HepG2 (cell line): ENCODE measurements at regions not wholly inside any gene's neighbourhood (a gene's known extent, or its start where the extent isn't known, plus 50 kb on each side); places are given as distances from the start of the nearest gene placed in this dataset.

Experiments
- ATAC-seq: fragments of 200-7000 bp; cut with Tn5 transposase; 3 replicates; pipeline ENCODE4 v1.9.1; 2020; ENCODE audit warnings: mild to moderate bottlenecking, moderate library complexity
- BruUV-seq: library from RNA; stranded (reverse); fragments of 400-500 nt; replicated peaks from 2 replicates; lab custom pipeline; 2021; lab: Mats Ljungman, UMichigan
- CTCF ChIA-PET: fragments of 300-600 bp; formaldehyde crosslinking; extraction: SDS; loops from one replicate; lab custom pipeline; 2021; ENCODE audit warnings: low total read pairs, inconsistent platforms, low intra/inter-chr PET ratio; lab: Yijun Ruan, JAX
- POLR2A ChIA-PET: fragments of 350-600 bp; sonication (Branson Sonifier 250); formaldehyde crosslinking; loops from one replicate; lab custom pipeline; 2020; ENCODE audit warnings: antibody characterized with exemption, inconsistent platforms; lab: Yijun Ruan, JAX
- DNase-seq: peaks from one replicate; pipeline ENCODE4 v3.0.0-alpha.2; 2015; ENCODE audit warnings: low spot score
- FAIRE-seq: peaks from 3 replicates; lab custom pipeline; 2011; peaks lifted over from hg19 to GRCh38; lab: Jason Lieb, UNC
- H2AFZ ChIP-seq: one replicate; pipeline ENCODE4 v1.6.1; 2011; ENCODE audit warnings: low read length, inconsistent platforms
- H3K27ac ChIP-seq: fragments of 300-600 bp; 3 replicates; pipeline ENCODE4 v1.8.0; 2011; ENCODE audit warnings: mixed run types, mild to moderate bottlenecking, mixed read lengths, low read length, inconsistent platforms; ENCODE audit not compliant: insufficient read depth; ENCODE audit errors: extremely low read length
- H3K27me3 ChIP-seq, 2 experiments: fragments of 200-600 bp in 1 of 2; 2 replicates in 1 of 2; 3 replicates in 1 of 2; pipeline versions ENCODE4 v1.6.0 to v1.8.0; 2011; ENCODE audit warnings: low read length in 2 of 2, mild to moderate bottlenecking in 2 of 2, moderate library complexity in 2 of 2, inconsistent platforms in 1 of 2; ENCODE audit not compliant: insufficient read depth in 2 of 2, control insufficient read depth in 1 of 2
- H3K36me3 ChIP-seq, 2 experiments: fragments of 200-600 bp in 1 of 2; replicated peaks in 1 of 2; 2 replicates in 1 of 2; 3 replicates in 1 of 2; pipeline versions ENCODE4 v1.5.1 to v1.8.0; 2011; ENCODE audit warnings: low read length in 2 of 2, inconsistent platforms in 1 of 2; ENCODE audit not compliant: insufficient read depth in 2 of 2, control insufficient read depth in 1 of 2
- H3K4me1 ChIP-seq: 2 replicates; pipeline ENCODE4 v1.5.1; 2012; ENCODE audit warnings: low read length, inconsistent platforms; ENCODE audit not compliant: insufficient read depth
- H3K4me2 ChIP-seq: 2 replicates; pipeline ENCODE4 v1.6.0; 2011; ENCODE audit warnings: low read depth, low read length, inconsistent platforms
- H3K4me3 ChIP-seq, 3 experiments: fragments of 200-600 bp in 1 of 3; sonication (generic), shearing (Covaris generic) in 1 of 3; replicated peaks in 1 of 3; 2 replicates each; pipeline ENCODE4 v1.5.1; 2011 to 2016; ENCODE audit warnings: low read length in 3 of 3, inconsistent platforms in 2 of 3, low read depth in 2 of 3, mild to moderate bottlenecking in 2 of 3, control low read depth in 1 of 3, mixed read lengths in 1 of 3; ENCODE audit not compliant: insufficient read depth in 1 of 3
- H3K79me2 ChIP-seq: one replicate; pipeline ENCODE4 v1.6.1; 2011; ENCODE audit warnings: low read length, inconsistent platforms; ENCODE audit not compliant: insufficient read depth
- H3K9ac ChIP-seq: 2 replicates; pipeline ENCODE4 v1.6.0; 2011; ENCODE audit warnings: mild to moderate bottlenecking, low read depth, low read length, inconsistent platforms; ENCODE audit not compliant: insufficient read depth
- H3K9me3 ChIP-seq: 2 replicates; pipeline ENCODE4 v1.5.1; 2012; ENCODE audit warnings: mild to moderate bottlenecking, low read length
- H4K20me1 ChIP-seq: 2 replicates; pipeline ENCODE4 v1.6.0; 2011; ENCODE audit warnings: inconsistent platforms, mild to moderate bottlenecking, low read length, moderate library complexity; ENCODE audit not compliant: insufficient read depth
- BRD4 ChIP-seq: sonication (generic); formaldehyde crosslinking; IDR thresholded peaks from 2 replicates; pipeline ENCODE4 v1.4.0; 2020; ENCODE audit warnings: missing genetic modification reagents
- ELF4 ChIP-seq: sonication (generic); formaldehyde crosslinking; IDR thresholded peaks from 2 replicates; pipeline ENCODE4 v1.5.0; 2020; ENCODE audit warnings: missing genetic modification reagents, mild to moderate bottlenecking, moderate library complexity, borderline replicate concordance
- HNRNPLL ChIP-seq: fragments of 200-400 bp; formaldehyde crosslinking; IDR thresholded peaks from 2 replicates; pipeline ENCODE4 v1.6.1; 2017; ENCODE audit warnings: mild to moderate bottlenecking, low read depth, low read length; ENCODE audit not compliant: poor library complexity, severe bottlenecking
- ISX ChIP-seq: sonication (generic); formaldehyde crosslinking; conservative IDR thresholded peaks from 2 replicates; pipeline ENCODE4 v1.5.0; 2020; ENCODE audit warnings: missing genetic modification reagents
- MAZ ChIP-seq, 2 experiments: sonication (generic) in 1 of 2; formaldehyde crosslinking in 1 of 2; IDR thresholded peaks; 2 replicates each; pipeline versions ENCODE4 v1.5.0 to v1.6.1; 2012 to 2020; ENCODE audit warnings: low read depth in 2 of 2, mild to moderate bottlenecking in 2 of 2, borderline replicate concordance in 1 of 2, improper control_type of control experiment in 1 of 2, low read length in 1 of 2, missing genetic modification reagents in 1 of 2, moderate library complexity in 1 of 2
- REL ChIP-seq: sonication (generic); formaldehyde crosslinking; conservative IDR thresholded peaks from 2 replicates; pipeline ENCODE4 v1.8.0; 2022; ENCODE audit warnings: mild to moderate bottlenecking, missing genetic modification reagents, moderate library complexity
- SRSF1 ChIP-seq: fragments of 200-400 bp; formaldehyde crosslinking; optimal IDR thresholded peaks from 2 replicates; pipeline ENCODE3; 2017; ENCODE audit warnings: mild to moderate bottlenecking, low read depth, low read length, moderate library complexity
- TAF1 ChIP-seq: sonication (generic); formaldehyde crosslinking; IDR thresholded peaks from 2 replicates; pipeline ENCODE4 v1.4.0; 2020; ENCODE audit warnings: missing genetic modification reagents
- WIZ ChIP-seq: sonication (generic); formaldehyde crosslinking; IDR thresholded peaks from 2 replicates; pipeline ENCODE4 v1.5.1; 2020; ENCODE audit warnings: mild to moderate bottlenecking, missing genetic modification reagents
- ZNF180 ChIP-seq: sonication (generic); formaldehyde crosslinking; IDR thresholded peaks from 2 replicates; pipeline ENCODE4 v1.4.0; 2020; ENCODE audit warnings: low read depth, missing genetic modification reagents, borderline replicate concordance
- ZNF530 ChIP-seq: sonication (generic); formaldehyde crosslinking; IDR thresholded peaks from 2 replicates; pipeline ENCODE4 v1.5.0; 2020; ENCODE audit warnings: low read depth, mild to moderate bottlenecking, missing genetic modification reagents
- ZNF619 ChIP-seq: sonication (generic); formaldehyde crosslinking; IDR thresholded peaks from 2 replicates; pipeline ENCODE4 v1.4.0; 2020; ENCODE audit warnings: mild to moderate bottlenecking, missing genetic modification reagents
- ZNF713 ChIP-seq: sonication (generic); formaldehyde crosslinking; IDR thresholded peaks from 2 replicates; pipeline ENCODE4 v1.4.0; 2020; ENCODE audit warnings: mild to moderate bottlenecking, missing genetic modification reagents
- WGBS: methylation state at CpG from one replicate; pipeline ENCODE4 v1.1.6; 2017; ENCODE audit warnings: low lambda C conversion rate; 5-methylcytosine and 5-hydroxymethylcytosine counted together
- in situ Hi-C: cut with HindIII; loops from 2 replicates; pipeline ENCODE4 v1.10.0; 2017; ENCODE audit warnings: low pct_unique_long_range_greater_than_20kb; ENCODE audit not compliant: extremely low pct_ligation_motif_present
- intact Hi-C: fragments of 100-400 bp; cut with micrococcal nuclease; formaldehyde crosslinking; loops from one replicate; pipeline ENCODE4 v1.10.0; 2022; ENCODE audit not compliant: unreplicated experiment
- TF ChIP-seq, protein P1 (sequence below): sonication (generic); formaldehyde crosslinking; IDR thresholded peaks from 2 replicates; pipeline ENCODE4 v1.8.1; 2022; ENCODE audit warnings: mild to moderate bottlenecking, missing genetic modification reagents
- TF ChIP-seq, protein P2 (sequence below): IDR thresholded peaks from 2 replicates; pipeline ENCODE4 v1.6.1; 2016; ENCODE audit warnings: low read depth, control low read depth
- TF ChIP-seq, protein P3 (sequence below): sonication (generic); formaldehyde crosslinking; IDR thresholded peaks from 2 replicates; pipeline ENCODE4 v1.5.0; 2020; ENCODE audit warnings: missing genetic modification reagents
- TF ChIP-seq, protein P4 (sequence below): sonication (generic); formaldehyde crosslinking; IDR thresholded peaks from 2 replicates; pipeline ENCODE4 v1.4.0; 2020; ENCODE audit warnings: missing genetic modification reagents, borderline replicate concordance

DNA sequence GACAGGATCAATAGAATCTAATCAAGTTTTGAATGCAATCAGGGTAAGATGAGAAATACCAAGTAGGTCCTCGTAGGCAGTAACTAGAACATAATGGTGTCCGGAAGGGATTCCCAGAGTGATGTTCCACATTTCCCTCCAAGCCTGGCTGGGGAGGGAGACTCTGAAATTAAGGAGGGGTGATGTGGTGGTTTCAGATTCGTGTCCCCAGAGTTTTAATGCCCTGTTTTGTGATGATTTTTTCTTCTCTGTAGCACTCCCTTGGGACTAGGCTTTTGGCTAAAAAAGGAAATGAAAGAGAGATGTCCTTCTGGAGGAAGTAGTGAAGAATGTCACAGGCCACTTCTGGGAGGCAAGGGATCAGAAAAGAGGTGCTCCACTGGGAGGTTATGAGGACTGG lies 108.3 kb upstream of the CACNA2D3 start:
- ATAC-seq, result no peak

More for the DNA sequence above, 108.3 kb upstream of the CACNA2D3 start:
- TF ChIP-seq, protein P1, sequence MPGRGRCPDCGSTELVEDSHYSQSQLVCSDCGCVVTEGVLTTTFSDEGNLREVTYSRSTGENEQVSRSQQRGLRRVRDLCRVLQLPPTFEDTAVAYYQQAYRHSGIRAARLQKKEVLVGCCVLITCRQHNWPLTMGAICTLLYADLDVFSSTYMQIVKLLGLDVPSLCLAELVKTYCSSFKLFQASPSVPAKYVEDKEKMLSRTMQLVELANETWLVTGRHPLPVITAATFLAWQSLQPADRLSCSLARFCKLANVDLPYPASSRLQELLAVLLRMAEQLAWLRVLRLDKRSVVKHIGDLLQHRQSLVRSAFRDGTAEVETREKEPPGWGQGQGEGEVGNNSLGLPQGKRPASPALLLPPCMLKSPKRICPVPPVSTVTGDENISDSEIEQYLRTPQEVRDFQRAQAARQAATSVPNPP (CRISPR knock-in tag), result no peak
- no peak for TF ChIP-seq BRD4 (CRISPR knock-in tag)
- TF ChIP-seq ISX, result no peak
- TF ChIP-seq, protein P2, sequence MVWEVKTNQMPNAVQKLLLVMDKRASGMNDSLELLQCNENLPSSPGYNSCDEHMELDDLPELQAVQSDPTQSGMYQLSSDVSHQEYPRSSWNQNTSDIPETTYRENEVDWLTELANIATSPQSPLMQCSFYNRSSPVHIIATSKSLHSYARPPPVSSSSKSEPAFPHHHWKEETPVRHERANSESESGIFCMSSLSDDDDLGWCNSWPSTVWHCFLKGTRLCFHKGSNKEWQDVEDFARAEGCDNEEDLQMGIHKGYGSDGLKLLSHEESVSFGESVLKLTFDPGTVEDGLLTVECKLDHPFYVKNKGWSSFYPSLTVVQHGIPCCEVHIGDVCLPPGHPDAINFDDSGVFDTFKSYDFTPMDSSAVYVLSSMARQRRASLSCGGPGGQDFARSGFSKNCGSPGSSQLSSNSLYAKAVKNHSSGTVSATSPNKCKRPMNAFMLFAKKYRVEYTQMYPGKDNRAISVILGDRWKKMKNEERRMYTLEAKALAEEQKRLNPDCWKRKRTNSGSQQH (CRISPR knock-in tag), result no peak
- TF ChIP-seq ZNF619 (CRISPR knock-in tag), result no peak
- TF ChIP-seq, protein P3, sequence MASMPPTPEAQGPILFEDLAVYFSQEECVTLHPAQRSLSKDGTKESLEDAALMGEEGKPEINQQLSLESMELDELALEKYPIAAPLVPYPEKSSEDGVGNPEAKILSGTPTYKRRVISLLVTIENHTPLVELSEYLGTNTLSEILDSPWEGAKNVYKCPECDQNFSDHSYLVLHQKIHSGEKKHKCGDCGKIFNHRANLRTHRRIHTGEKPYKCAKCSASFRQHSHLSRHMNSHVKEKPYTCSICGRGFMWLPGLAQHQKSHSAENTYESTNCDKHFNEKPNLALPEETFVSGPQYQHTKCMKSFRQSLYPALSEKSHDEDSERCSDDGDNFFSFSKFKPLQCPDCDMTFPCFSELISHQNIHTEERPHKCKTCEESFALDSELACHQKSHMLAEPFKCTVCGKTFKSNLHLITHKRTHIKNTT (CRISPR knock-in tag), result no peak
- TF ChIP-seq REL (CRISPR knock-in tag), result no peak
- no peak for TF ChIP-seq ZNF530 (CRISPR knock-in tag)
- no peak for TF ChIP-seq MAZ (IDR thresholded peaks at IDR 0.05; ENCODE audit: borderline replicate concordance, low read depth, low read length)
- TF ChIP-seq MAZ (CRISPR knock-in tag; IDR thresholded peaks at IDR 0.05; ENCODE audit: low read depth), result no peak
- TF ChIP-seq ZNF180 (CRISPR knock-in tag), result no peak
- TF ChIP-seq, protein P4, sequence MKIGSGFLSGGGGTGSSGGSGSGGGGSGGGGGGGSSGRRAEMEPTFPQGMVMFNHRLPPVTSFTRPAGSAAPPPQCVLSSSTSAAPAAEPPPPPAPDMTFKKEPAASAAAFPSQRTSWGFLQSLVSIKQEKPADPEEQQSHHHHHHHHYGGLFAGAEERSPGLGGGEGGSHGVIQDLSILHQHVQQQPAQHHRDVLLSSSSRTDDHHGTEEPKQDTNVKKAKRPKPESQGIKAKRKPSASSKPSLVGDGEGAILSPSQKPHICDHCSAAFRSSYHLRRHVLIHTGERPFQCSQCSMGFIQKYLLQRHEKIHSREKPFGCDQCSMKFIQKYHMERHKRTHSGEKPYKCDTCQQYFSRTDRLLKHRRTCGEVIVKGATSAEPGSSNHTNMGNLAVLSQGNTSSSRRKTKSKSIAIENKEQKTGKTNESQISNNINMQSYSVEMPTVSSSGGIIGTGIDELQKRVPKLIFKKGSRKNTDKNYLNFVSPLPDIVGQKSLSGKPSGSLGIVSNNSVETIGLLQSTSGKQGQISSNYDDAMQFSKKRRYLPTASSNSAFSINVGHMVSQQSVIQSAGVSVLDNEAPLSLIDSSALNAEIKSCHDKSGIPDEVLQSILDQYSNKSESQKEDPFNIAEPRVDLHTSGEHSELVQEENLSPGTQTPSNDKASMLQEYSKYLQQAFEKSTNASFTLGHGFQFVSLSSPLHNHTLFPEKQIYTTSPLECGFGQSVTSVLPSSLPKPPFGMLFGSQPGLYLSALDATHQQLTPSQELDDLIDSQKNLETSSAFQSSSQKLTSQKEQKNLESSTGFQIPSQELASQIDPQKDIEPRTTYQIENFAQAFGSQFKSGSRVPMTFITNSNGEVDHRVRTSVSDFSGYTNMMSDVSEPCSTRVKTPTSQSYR (CRISPR knock-in tag), result no peak
- TF ChIP-seq ELF4 (CRISPR knock-in tag), result no peak
- TF ChIP-seq SRSF1, result no peak
- TF ChIP-seq HNRNPLL, result no peak
- no peak for TF ChIP-seq WIZ (CRISPR knock-in tag)
- no peak for TF ChIP-seq ZNF713 (CRISPR knock-in tag)
- TF ChIP-seq TAF1 (CRISPR knock-in tag), result no peak
- Histone ChIP-seq H3K4me3 (no peak overlapping the region), H3K9me3 (no peaks in the 10 kb centered on the region), H3K4me2 (no peak overlapping the region), H2AFZ (no peak overlapping the region), H3K79me2 (no peaks in the 10 kb centered on the region), H3K36me3 (no peaks in the 10 kb centered on the region), H3K27ac (no peak overlapping the region), H3K4me1 (no peaks in the 10 kb centered on the region), H3K9ac (no peak overlapping the region), H3K27me3 (no peaks in the 10 kb centered on the region; a peak in 1 of 5 replicates), H4K20me1 (no peaks in the 10 kb centered on the region)
- DNase-seq (no peak), FAIRE-seq (no peak)
- intact Hi-C loops, result no loop called here
- in situ Hi-C loops, result no loop called here
- ChIA-PET CTCF (no interaction called here), POLR2A (no interaction called here)
- 17% methylated on average over 3 of the region's 3 CpGs for WGBS
- BruUV-seq, result no TSS peak
